CD14-positive monocyte (primary cell): ENCODE measurements at regions not wholly inside any gene's neighbourhood (a gene's known extent, or its start where the extent isn't known, plus 50 kb on each side); places are given as distances from the start of the nearest gene placed in this dataset.

Experiments
- DNase-seq, 3 donors: peaks; one replicate each; pipeline ENCODE4 v3.0.0-alpha.2; 2011 to 2022
- H2AFZ ChIP-seq: 2 replicates; pipeline ENCODE4 v1.6.0; 2012; ENCODE audit warnings: mild to moderate bottlenecking, low read depth, low read length, inconsistent platforms; ENCODE audit not compliant: insufficient read depth, poor library complexity, severe bottlenecking
- H3K27ac ChIP-seq, 2 donors: 1 replicate in 1 of 2; 2 replicates in 1 of 2; pipeline ENCODE4 v1.5.1; 2012 to 2013; ENCODE audit warnings: low read length in 2 of 2, control low read depth in 1 of 2, inconsistent platforms in 1 of 2, low read depth in 1 of 2, mild to moderate bottlenecking in 1 of 2
- H3K27me3 ChIP-seq, 2 donors: one replicate each; pipeline versions ENCODE4 v1.6.0 to v1.6.1; 2011 to 2013; ENCODE audit warnings: low read length in 2 of 2; ENCODE audit not compliant: control insufficient read depth in 2 of 2, insufficient read depth in 2 of 2
- H3K36me3 ChIP-seq, 2 donors: replicated peaks in 1 of 2; 1 replicate in 1 of 2; 2 replicates in 1 of 2; pipeline versions ENCODE4 v1.5.1 to v1.6.1; 2012 to 2013; ENCODE audit warnings: low read length in 2 of 2, control low read depth in 1 of 2, inconsistent platforms in 1 of 2, mild to moderate bottlenecking in 1 of 2; ENCODE audit not compliant: insufficient read depth in 2 of 2, control insufficient read depth in 1 of 2
- H3K4me1 ChIP-seq, 2 donors: 1 replicate in 1 of 2; 2 replicates in 1 of 2; pipeline versions ENCODE4 v1.5.1 to v1.6.1; 2012 to 2013; ENCODE audit warnings: low read length in 2 of 2, control low read depth in 1 of 2, inconsistent platforms in 1 of 2, mild to moderate bottlenecking in 1 of 2, moderate library complexity in 1 of 2; ENCODE audit not compliant: insufficient read depth in 2 of 2, control insufficient read depth in 1 of 2
- H3K4me2 ChIP-seq: replicated peaks from 2 replicates; pipeline ENCODE3; 2012; ENCODE audit warnings: low read length, moderate library complexity, mild to moderate bottlenecking; ENCODE audit not compliant: poor library complexity, severe bottlenecking; ENCODE audit errors: extremely low read depth
- H3K4me3 ChIP-seq, 3 experiments: fragments of 200-600 bp in 1 of 3; sonication (generic) in 1 of 3; replicated peaks in 1 of 3; 1 replicate in 2 of 3; 2 replicates in 1 of 3; pipeline ENCODE4 v1.5.1; 2011 to 2013; ENCODE audit warnings: low read length in 3 of 3, mild to moderate bottlenecking in 3 of 3, control low read depth in 2 of 3, low read depth in 2 of 3, inconsistent platforms in 1 of 3, moderate library complexity in 1 of 3
- H3K79me2 ChIP-seq: 2 replicates; pipeline ENCODE4 v1.6.0; 2012; ENCODE audit warnings: mild to moderate bottlenecking, control low read depth, inconsistent platforms, low read length, moderate library complexity; ENCODE audit not compliant: insufficient read depth
- H3K9ac ChIP-seq: 2 replicates; pipeline ENCODE4 v1.6.0; 2017; ENCODE audit warnings: low read length, mild to moderate bottlenecking; ENCODE audit not compliant: insufficient read depth, poor library complexity, severe bottlenecking
- H3K9me3 ChIP-seq, 2 donors: replicated peaks in 1 of 2; 1 replicate in 1 of 2; 2 replicates in 1 of 2; pipeline versions ENCODE4 v1.5.1 to v1.6.1; 2012 to 2013; ENCODE audit warnings: low read length in 2 of 2, control low read depth in 1 of 2; ENCODE audit not compliant: control insufficient read depth in 1 of 2, insufficient read depth in 1 of 2
- H4K20me1 ChIP-seq: 2 replicates; pipeline ENCODE4 v1.6.0; 2012; ENCODE audit warnings: mild to moderate bottlenecking, low read length, control low read depth, moderate library complexity; ENCODE audit not compliant: insufficient read depth
- H3K27ac Mint-ChIP-seq, 7 donors: one replicate each; pipeline ENCODE4 v1.8.0; 2020; ENCODE audit warnings: mild to moderate bottlenecking in 7 of 7, mixed read lengths in 7 of 7, moderate library complexity in 6 of 7, inconsistent platforms in 2 of 7
- H3K27me3 Mint-ChIP-seq, 3 donors: one replicate each; pipeline ENCODE4 v1.8.0; 2021 to 2022; ENCODE audit warnings: low read depth in 3 of 3, mild to moderate bottlenecking in 3 of 3, mixed read lengths in 3 of 3, moderate library complexity in 3 of 3, inconsistent platforms in 1 of 3
- H3K36me3 Mint-ChIP-seq, 2 donors: one replicate each; pipeline ENCODE4 v1.8.0; 2020; ENCODE audit warnings: mixed read lengths in 2 of 2, inconsistent platforms in 1 of 2, mild to moderate bottlenecking in 1 of 2
- H3K4me1 Mint-ChIP-seq: one replicate; pipeline ENCODE4 v1.8.0; 2020; ENCODE audit warnings: mild to moderate bottlenecking, mixed read lengths
- H3K4me3 Mint-ChIP-seq, 2 donors: one replicate each; pipeline ENCODE4 v1.8.0; 2020; ENCODE audit warnings: mild to moderate bottlenecking in 2 of 2, mixed read lengths in 2 of 2, moderate library complexity in 1 of 2
- H3K9me3 Mint-ChIP-seq, 7 donors: one replicate each; pipeline ENCODE4 v1.8.0; 2020 to 2022; ENCODE audit warnings: mixed read lengths in 7 of 7, mild to moderate bottlenecking in 6 of 7, moderate library complexity in 6 of 7, inconsistent platforms in 2 of 7
- WGBS: methylation state at CpG from one replicate; pipeline ENCODE4 v1.1.5; 2013; ENCODE audit warnings: missing lambda C conversion rate; ENCODE audit not compliant: insufficient coverage; 5-methylcytosine and 5-hydroxymethylcytosine counted together
- intact Hi-C, 2 donors: fragments of 100-400 bp; cut with micrococcal nuclease; formaldehyde crosslinking; loops; one replicate each; pipeline versions ENCODE4 v1.15.0 to v1.15.1; 2023
- TF ChIP-seq, protein P1 (sequence below): fragments of 200-600 bp; IDR thresholded peaks from one replicate; pipeline ENCODE4 v1.8.0; 2022; ENCODE audit warnings: antibody characterized with exemption, mild to moderate bottlenecking

DNA sequence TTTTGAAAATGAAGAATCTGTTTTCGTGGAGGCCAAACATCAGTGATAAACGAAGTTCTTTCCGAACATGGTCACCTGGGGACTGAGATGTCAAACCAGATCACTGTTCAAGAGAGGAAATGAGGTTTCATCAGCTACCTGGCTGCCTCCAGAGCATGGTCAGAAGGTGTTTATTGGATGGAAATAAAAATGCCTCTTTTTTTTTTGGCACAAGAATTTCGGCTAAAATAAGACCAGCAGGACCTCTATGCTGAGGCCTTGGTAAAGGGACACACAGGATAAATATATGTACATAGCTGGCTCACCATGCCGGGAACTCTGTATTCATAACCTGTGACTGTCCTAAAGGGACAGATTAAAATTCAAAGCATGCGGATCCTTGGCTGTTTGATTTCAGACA, 135.3 kb downstream of the UTP18 start:
- no peaks in the 10 kb centered on the region for H4K20me1 ChIP-seq
- intact Hi-C loops, result no loop called here
- H3K4me3 ChIP-seq, result no peak overlapping the region
- H2AFZ ChIP-seq, result no peak overlapping the region
- peaks cover 0 to 5% (median 1%) of the 10 kb centered on the region in 3 donors for H3K27me3 Mint-ChIP-seq
- no peaks in the 10 kb centered on the region for H3K9me3 ChIP-seq
- H3K27ac Mint-ChIP-seq, result no peak overlapping the region
- no peaks in the 10 kb centered on the region for H3K4me1 Mint-ChIP-seq
- no peak overlapping the region for H3K27ac ChIP-seq
- H3K79me2 ChIP-seq, result no peaks in the 10 kb centered on the region
- TF ChIP-seq, protein P1, sequence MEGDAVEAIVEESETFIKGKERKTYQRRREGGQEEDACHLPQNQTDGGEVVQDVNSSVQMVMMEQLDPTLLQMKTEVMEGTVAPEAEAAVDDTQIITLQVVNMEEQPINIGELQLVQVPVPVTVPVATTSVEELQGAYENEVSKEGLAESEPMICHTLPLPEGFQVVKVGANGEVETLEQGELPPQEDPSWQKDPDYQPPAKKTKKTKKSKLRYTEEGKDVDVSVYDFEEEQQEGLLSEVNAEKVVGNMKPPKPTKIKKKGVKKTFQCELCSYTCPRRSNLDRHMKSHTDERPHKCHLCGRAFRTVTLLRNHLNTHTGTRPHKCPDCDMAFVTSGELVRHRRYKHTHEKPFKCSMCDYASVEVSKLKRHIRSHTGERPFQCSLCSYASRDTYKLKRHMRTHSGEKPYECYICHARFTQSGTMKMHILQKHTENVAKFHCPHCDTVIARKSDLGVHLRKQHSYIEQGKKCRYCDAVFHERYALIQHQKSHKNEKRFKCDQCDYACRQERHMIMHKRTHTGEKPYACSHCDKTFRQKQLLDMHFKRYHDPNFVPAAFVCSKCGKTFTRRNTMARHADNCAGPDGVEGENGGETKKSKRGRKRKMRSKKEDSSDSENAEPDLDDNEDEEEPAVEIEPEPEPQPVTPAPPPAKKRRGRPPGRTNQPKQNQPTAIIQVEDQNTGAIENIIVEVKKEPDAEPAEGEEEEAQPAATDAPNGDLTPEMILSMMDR, result no peak
- no peak overlapping the region for H3K9ac ChIP-seq
- no peaks in the 10 kb centered on the region for H3K36me3 Mint-ChIP-seq
- no peak overlapping the region for H3K4me3 Mint-ChIP-seq
- peaks cover 0 to 6% (median 0%) of the 10 kb centered on the region in 7 donors for H3K9me3 Mint-ChIP-seq
- H3K27me3 ChIP-seq, result no peaks in the 10 kb centered on the region
- 100% methylated on average over 5 of the region's 6 CpGs for WGBS
- no peaks in the 10 kb centered on the region for H3K36me3 ChIP-seq
- no peak for DNase-seq
- no peaks in the 10 kb centered on the region for H3K4me1 ChIP-seq
- H3K4me2 ChIP-seq, result no peak overlapping the region

DNA sequence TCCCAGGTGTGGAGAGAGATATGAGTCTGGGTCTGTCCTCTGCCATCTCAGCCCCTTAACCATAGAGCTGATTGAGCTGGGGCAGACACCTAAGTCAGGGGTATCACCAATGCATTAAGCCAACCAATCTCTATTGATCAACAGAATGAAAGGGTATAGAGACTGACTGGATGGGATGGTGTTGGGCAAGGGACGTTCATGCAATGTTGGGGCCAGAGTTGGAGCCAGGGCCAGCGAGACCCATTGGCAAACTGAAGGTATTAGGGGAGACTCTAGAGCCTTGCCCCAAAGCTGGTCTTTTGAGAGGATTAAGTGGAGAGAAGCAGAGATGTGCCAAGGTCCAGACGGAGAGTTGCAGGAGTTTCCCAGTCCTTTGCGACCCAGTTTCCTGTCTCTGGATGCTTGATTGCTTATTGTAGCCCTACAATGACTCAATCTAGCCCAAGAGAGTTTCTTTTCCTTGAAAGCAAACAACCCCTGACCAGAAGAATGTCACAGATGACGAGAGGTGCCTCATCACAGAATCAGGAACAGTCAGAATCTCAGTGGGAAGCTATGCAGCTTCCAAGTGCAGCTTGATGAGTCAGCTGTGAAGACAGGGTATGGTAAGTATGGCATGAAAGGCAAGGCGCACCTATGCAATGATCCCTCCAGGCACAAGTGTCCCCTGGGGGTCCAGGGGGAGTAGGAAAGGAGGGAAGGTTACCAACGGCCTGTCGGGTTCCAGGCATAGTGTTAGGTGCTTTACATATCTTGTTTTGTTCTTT, 137.2 kb downstream of the UTP18 start:
- H4K20me1 ChIP-seq, result no peaks in the 10 kb centered on the region
- no peaks in the 10 kb centered on the region for H3K27me3 ChIP-seq
- H3K36me3 ChIP-seq, result no peaks in the 10 kb centered on the region
- no peak for DNase-seq
- Mint-ChIP-seq H3K36me3 (no peaks in the 10 kb centered on the region), H3K27me3 (peaks cover 0 to 6% (median 3%) of the 10 kb centered on the region in 3 donors), H3K27ac (no peak overlapping the region), H3K4me1 (no peaks in the 10 kb centered on the region), H3K9me3 (peaks cover 0 to 6% (median 0%) of the 10 kb centered on the region in 7 donors), H3K4me3 (no peak overlapping the region)
- H3K4me2 ChIP-seq, result no peak overlapping the region
- H3K4me3 ChIP-seq, result no peak overlapping the region
- no peaks in the 10 kb centered on the region for H3K79me2 ChIP-seq
- no peak overlapping the region for H2AFZ ChIP-seq
- TF ChIP-seq, protein P1, result no peak
- H3K9me3 ChIP-seq, result no peaks in the 10 kb centered on the region
- WGBS, result 97% methylated on average over 4 of the region's 8 CpGs
- no peaks in the 10 kb centered on the region for H3K4me1 ChIP-seq
- H3K27ac ChIP-seq, result no peak overlapping the region
- no peak overlapping the region for H3K9ac ChIP-seq
- intact Hi-C loops, result no loop called here
